Kidney epithelial cell (primary cell): ENCODE measurements at regions not wholly inside any gene's neighbourhood (a gene's known extent, or its start where the extent isn't known, plus 50 kb on each side); places are given as distances from the start of the nearest gene placed in this dataset.

Source experiments
- DNase-seq: peaks from one replicate; pipeline ENCODE4 v3.0.0-alpha.2; 2010; ENCODE audit warnings: low read depth
- H3K27me3 ChIP-seq: 2 replicates; pipeline ENCODE4 v1.6.0; 2011; ENCODE audit warnings: low read length; ENCODE audit not compliant: control insufficient read depth, insufficient read depth
- H3K36me3 ChIP-seq: 2 replicates; pipeline ENCODE4 v1.5.1; 2011; ENCODE audit warnings: low read length; ENCODE audit not compliant: control insufficient read depth, insufficient read depth
- H3K4me3 ChIP-seq: 2 replicates; pipeline ENCODE4 v1.5.1; 2011; ENCODE audit warnings: low read depth, mild to moderate bottlenecking, control low read depth, low read length
- CTCF ChIP-seq: IDR thresholded peaks from 2 replicates; pipeline ENCODE4 v1.5.1; 2011; ENCODE audit warnings: mild to moderate bottlenecking, moderate library complexity, low read length, control low read depth, inconsistent platforms; ENCODE audit not compliant: insufficient read depth, poor library complexity, severe bottlenecking

GRCh38 chr14:99025418-99025817, 246.6 kb downstream of the BCL11B start:
- Histone ChIP-seq H3K27me3 (no peaks in the 10 kb centered on the region), H3K36me3 (no peaks in the 10 kb centered on the region), H3K4me3 (no peak overlapping the region)
- no peak for TF ChIP-seq CTCF
- no peak for DNase-seq

DNA sequence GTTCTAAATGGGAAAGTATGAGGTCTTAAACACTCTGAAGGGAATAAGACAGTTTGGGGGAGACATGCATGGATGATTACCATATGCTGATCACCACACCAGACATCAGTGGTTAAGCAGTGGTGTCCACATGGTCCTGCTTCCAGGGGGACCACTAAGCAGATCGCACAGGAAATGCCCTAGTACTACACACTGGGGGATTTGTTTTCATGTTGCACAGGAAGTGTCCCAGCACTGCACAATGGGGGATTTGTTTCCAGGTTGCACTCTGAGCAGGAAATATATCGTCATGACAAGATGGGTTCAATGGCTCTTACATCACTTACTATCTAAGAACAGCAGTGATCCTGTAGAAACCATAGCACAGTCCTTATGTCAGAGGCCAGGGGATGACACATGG, 245.5 kb downstream of the BCL11B start:
- H3K4me3 ChIP-seq, result no peak overlapping the region
- no peaks in the 10 kb centered on the region for H3K27me3 ChIP-seq
- no peaks in the 10 kb centered on the region for H3K36me3 ChIP-seq
- no peak for TF ChIP-seq CTCF
- DNase-seq, result no peak

DNA sequence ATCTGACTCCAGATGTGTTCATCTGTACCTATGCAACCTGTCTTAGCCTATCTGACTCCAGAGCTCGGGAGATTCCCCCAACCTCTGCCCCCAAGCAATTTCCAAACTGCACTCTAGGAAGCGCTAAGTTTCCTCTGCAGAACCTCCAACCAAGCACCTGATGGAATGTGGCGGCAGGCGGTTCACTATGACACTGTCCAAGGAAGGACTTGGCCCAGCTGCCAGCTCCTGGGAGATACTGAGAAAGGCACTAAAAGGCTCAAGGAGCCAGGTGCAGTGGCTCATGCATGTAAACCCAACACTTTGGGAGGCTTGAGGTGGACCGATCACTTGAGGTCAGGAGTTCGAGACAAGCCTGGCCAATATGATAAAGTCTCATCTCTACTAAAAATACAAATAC, 244.0 kb downstream of the BCL11B start:
- no peak overlapping the region for H3K4me3 ChIP-seq
- no peaks in the 10 kb centered on the region for H3K27me3 ChIP-seq
- H3K36me3 ChIP-seq, result no peaks in the 10 kb centered on the region
- no peak for TF ChIP-seq CTCF
- no peak for DNase-seq

- no peaks in the 10 kb centered on the region for H3K27me3 ChIP-seq
- no peaks in the 10 kb centered on the region for H3K36me3 ChIP-seq
- DNase-seq, result no peak
- H3K4me3 ChIP-seq, result no peak overlapping the region
- TF ChIP-seq CTCF, result no peak
Observed at GRCh38 chr14:99028521-99028920, 243.5 kb downstream of the BCL11B start.

- H3K4me3 ChIP-seq, result no peak overlapping the region
- H3K36me3 ChIP-seq, result no peaks in the 10 kb centered on the region
- no peak for DNase-seq
- no peaks in the 10 kb centered on the region for H3K27me3 ChIP-seq
- TF ChIP-seq CTCF, result no peak
Observed at GRCh38 chr14:99029145-99029915, 242.7 kb downstream of the BCL11B start.

DNA sequence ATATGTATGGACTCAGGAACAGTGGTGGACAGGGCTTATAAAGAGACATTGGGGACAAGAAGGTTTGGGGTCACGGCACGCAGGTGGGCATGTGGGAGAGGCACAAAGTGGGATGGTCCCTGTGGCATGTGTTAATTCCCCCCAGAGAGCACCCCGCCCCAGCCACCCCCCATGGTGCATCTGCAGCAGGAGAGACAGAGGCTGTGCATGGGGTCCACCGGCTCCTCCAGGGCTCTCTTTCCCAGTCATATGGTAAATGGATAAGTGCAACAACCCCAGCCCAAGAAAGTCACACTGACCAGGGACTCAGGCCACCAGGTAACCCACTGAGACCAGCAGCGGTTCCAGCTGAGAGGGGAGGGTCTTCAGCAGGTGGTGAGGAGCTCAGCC, 242.1 kb downstream of the BCL11B start:
- no peaks in the 10 kb centered on the region for H3K36me3 ChIP-seq
- no peak for TF ChIP-seq CTCF
- no peak for DNase-seq
- H3K27me3 ChIP-seq, result no peaks in the 10 kb centered on the region
- no peak overlapping the region for H3K4me3 ChIP-seq
